ENCODE measurements at regions not wholly inside any gene's neighbourhood (a gene's known extent, or its start where the extent isn't known, plus 50 kb on each side); places are given as distances from the start of the nearest gene placed in this dataset.

GRCh38 chrX:65601530-65602220 is 65.8 kb upstream of the MSN start:
- no peak for TF ChIP-seq CTCF (IDR thresholded peaks at IDR 0.05; ENCODE audit: extremely low read depth in 1 of 2, insufficient read depth in 1 of 2, low read depth in 1 of 2, low read length in 2 of 2)
- no peak for TF ChIP-seq EZH2 (IDR thresholded peaks at IDR 0.05; ENCODE audit: borderline replicate concordance, low read depth, low read length, severe bottlenecking)
- TF ChIP-seq MAX (IDR thresholded peaks at IDR 0.05; ENCODE audit: insufficient read depth, insufficient read length), result no peak
- TF ChIP-seq POLR2AphosphoS5 (IDR thresholded peaks at IDR 0.05; ENCODE audit: insufficient read depth, low read depth, low read length), result peak; percentile 92
- TF ChIP-seq POLR2A (IDR thresholded peaks at IDR 0.05; ENCODE audit: low read depth, low read length), result peak; percentile 41
